ENCODE measurements at regions not wholly inside any gene's neighbourhood (a gene's known extent, or its start where the extent isn't known, plus 50 kb on each side); places are given as distances from the start of the nearest gene placed in this dataset.

DNA sequence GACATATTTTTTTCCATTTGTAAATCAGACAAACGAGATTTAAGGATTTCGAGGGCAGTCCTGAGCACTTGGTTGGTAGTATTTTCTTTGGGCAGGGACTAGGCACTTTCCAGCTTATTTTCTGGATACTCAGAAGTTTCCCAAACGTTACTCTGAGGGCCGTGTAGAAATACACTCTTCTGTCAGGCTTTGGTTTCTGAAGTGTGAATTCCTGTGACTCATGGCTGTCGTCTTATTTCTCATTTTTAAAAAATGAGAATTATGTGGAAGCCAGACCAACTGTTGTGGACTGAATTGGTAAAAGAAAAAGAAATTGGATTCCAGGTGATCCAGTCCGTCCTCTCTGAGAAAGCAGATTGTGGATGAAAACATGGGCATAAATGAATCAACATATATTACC, 658.6 kb upstream of the FANCL start:
- CTCF ChIA-PET, result no interaction called here
- H3K36me3 ChIP-seq (ENCODE audit: control insufficient read depth, insufficient read depth, low read length), result no peaks in the 10 kb centered on the region
- POLR2A ChIA-PET, result no interaction called here
- H3K9me3 ChIP-seq (ENCODE audit: control insufficient read depth, insufficient read depth, low read depth, low read length), result no peaks in the 10 kb centered on the region
- no peak overlapping the region for H3K27ac ChIP-seq (ENCODE audit: low read length)
- in situ Hi-C loops (cut with HindIII; ENCODE audit: low pct_unique_long_range_greater_than_20kb, low sequenced_read_pairs) (no loop called here), intact Hi-C loops (cut with micrococcal nuclease; ENCODE audit: unreplicated experiment) (no loop called here)
- no peak for ATAC-seq
- no peak overlapping the region for H3K4me3 ChIP-seq (ENCODE audit: low read depth in 2 of 2, low read length in 2 of 2)
- no TSS peak for BruUV-seq (replicated peaks)
- TF ChIP-seq, protein P1, sequence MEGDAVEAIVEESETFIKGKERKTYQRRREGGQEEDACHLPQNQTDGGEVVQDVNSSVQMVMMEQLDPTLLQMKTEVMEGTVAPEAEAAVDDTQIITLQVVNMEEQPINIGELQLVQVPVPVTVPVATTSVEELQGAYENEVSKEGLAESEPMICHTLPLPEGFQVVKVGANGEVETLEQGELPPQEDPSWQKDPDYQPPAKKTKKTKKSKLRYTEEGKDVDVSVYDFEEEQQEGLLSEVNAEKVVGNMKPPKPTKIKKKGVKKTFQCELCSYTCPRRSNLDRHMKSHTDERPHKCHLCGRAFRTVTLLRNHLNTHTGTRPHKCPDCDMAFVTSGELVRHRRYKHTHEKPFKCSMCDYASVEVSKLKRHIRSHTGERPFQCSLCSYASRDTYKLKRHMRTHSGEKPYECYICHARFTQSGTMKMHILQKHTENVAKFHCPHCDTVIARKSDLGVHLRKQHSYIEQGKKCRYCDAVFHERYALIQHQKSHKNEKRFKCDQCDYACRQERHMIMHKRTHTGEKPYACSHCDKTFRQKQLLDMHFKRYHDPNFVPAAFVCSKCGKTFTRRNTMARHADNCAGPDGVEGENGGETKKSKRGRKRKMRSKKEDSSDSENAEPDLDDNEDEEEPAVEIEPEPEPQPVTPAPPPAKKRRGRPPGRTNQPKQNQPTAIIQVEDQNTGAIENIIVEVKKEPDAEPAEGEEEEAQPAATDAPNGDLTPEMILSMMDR (IDR thresholded peaks at IDR 0.05), result no peak
- TF ChIP-seq, protein P2, sequence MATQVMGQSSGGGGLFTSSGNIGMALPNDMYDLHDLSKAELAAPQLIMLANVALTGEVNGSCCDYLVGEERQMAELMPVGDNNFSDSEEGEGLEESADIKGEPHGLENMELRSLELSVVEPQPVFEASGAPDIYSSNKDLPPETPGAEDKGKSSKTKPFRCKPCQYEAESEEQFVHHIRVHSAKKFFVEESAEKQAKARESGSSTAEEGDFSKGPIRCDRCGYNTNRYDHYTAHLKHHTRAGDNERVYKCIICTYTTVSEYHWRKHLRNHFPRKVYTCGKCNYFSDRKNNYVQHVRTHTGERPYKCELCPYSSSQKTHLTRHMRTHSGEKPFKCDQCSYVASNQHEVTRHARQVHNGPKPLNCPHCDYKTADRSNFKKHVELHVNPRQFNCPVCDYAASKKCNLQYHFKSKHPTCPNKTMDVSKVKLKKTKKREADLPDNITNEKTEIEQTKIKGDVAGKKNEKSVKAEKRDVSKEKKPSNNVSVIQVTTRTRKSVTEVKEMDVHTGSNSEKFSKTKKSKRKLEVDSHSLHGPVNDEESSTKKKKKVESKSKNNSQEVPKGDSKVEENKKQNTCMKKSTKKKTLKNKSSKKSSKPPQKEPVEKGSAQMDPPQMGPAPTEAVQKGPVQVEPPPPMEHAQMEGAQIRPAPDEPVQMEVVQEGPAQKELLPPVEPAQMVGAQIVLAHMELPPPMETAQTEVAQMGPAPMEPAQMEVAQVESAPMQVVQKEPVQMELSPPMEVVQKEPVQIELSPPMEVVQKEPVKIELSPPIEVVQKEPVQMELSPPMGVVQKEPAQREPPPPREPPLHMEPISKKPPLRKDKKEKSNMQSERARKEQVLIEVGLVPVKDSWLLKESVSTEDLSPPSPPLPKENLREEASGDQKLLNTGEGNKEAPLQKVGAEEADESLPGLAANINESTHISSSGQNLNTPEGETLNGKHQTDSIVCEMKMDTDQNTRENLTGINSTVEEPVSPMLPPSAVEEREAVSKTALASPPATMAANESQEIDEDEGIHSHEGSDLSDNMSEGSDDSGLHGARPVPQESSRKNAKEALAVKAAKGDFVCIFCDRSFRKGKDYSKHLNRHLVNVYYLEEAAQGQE (IDR thresholded peaks at IDR 0.05; ENCODE audit: insufficient read depth in 1 of 2, low read depth in 2 of 2, low read length in 1 of 2), result no peak
- TF ChIP-seq TCF7L2 (IDR thresholded peaks at IDR 0.05; ENCODE audit: low read depth, low read length) (no peak), POLR2AphosphoS5 (IDR thresholded peaks at IDR 0.05; ENCODE audit: low read depth, low read length) (no peak), SIN3A (IDR thresholded peaks at IDR 0.05; ENCODE audit: borderline replicate concordance, insufficient read depth, low read depth, low read length) (no peak)
- DNase-seq (ENCODE audit: low read depth, low spot score), result no peak
- H3K27me3 ChIP-seq (ENCODE audit: control insufficient read depth, insufficient read depth, low read length), result no peaks in the 10 kb centered on the region
- H3K4me1 ChIP-seq (ENCODE audit: control insufficient read depth, insufficient read depth, low read length), result no peaks in the 10 kb centered on the region

DNA sequence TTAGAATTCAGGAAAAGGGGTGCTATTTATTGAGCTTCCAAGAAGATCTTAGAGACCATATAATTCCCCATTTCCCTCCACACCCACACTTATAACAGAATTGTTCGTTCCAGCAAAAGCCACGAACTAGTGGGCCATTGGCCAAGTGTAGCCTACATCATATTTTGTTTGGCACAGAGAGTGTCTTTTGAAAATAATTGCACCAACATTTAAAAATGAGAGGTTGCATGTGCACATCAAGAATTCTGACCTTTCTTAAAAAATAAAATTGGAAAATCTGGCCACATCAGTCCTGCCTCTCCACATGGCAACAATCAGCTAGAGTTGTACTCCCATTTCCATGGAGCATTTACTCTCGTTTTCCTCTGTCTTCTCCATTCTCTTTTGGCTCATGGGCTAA, 655.5 kb upstream of the FANCL start:
- no peaks in the 10 kb centered on the region for H3K27me3 ChIP-seq (ENCODE audit: control insufficient read depth, insufficient read depth, low read length)
- H3K9me3 ChIP-seq (ENCODE audit: control insufficient read depth, insufficient read depth, low read depth, low read length), result no peaks in the 10 kb centered on the region
- in situ Hi-C loops (cut with HindIII; ENCODE audit: low pct_unique_long_range_greater_than_20kb, low sequenced_read_pairs) (no loop called here), intact Hi-C loops (cut with micrococcal nuclease; ENCODE audit: unreplicated experiment) (no loop called here)
- TF ChIP-seq TCF7L2 (IDR thresholded peaks at IDR 0.05; ENCODE audit: low read depth, low read length) (no peak), POLR2AphosphoS5 (IDR thresholded peaks at IDR 0.05; ENCODE audit: low read depth, low read length) (no peak), SIN3A (IDR thresholded peaks at IDR 0.05; ENCODE audit: borderline replicate concordance, insufficient read depth, low read depth, low read length) (no peak)
- TF ChIP-seq, protein P2 (IDR thresholded peaks at IDR 0.05; ENCODE audit: insufficient read depth in 1 of 2, low read depth in 2 of 2, low read length in 1 of 2), result no peak
- TF ChIP-seq, protein P1 (IDR thresholded peaks at IDR 0.05), result no peak
- ATAC-seq (no peak), DNase-seq (ENCODE audit: low read depth, low spot score) (no peak)
- ChIA-PET CTCF (no interaction called here), POLR2A (no interaction called here)
- BruUV-seq (replicated peaks), result no TSS peak
- H3K4me1 ChIP-seq (ENCODE audit: control insufficient read depth, insufficient read depth, low read length), result no peaks in the 10 kb centered on the region
- no peak overlapping the region for H3K4me3 ChIP-seq (ENCODE audit: low read depth in 2 of 2, low read length in 2 of 2)
- no peaks in the 10 kb centered on the region for H3K36me3 ChIP-seq (ENCODE audit: control insufficient read depth, insufficient read depth, low read length)
- no peak overlapping the region for H3K27ac ChIP-seq (ENCODE audit: low read length)
